ENCODE measurements at regions not wholly inside any gene's neighbourhood (a gene's known extent, or its start where the extent isn't known, plus 50 kb on each side); places are given as distances from the start of the nearest gene placed in this dataset.
"Not testable (repeated sequence)": the region's sequence is repeated elsewhere in the genome, so short reads cannot be mapped to it uniquely, and the experiment has no call there.

DNA sequence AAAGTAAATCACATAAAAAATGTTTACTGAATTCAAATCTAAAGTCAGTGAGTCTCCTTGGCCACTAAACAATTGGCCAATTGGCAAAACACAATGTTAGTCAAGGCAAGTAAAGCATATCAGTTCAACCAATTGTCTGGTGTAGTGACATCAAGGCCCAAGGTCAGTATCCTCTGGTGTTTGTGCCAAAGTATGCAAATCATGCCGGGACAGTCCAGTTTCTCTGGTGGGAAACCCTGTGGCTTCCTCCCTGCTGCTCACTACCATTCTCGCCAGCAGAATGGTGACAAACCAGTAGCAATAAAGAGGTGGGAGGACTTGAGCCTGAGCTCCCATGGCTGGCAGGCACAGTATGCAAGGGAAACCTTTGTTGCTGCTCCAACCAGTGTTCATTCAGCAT, 314.9 kb upstream of the FGF13 start:
- no peak for DNase-seq (ENCODE audit: low read depth)

- no peak for DNase-seq (ENCODE audit: low read depth)
These were observed 314.3 kb upstream of the FGF13 start for GRCh38 chrX:139025816-139026215.

- DNase-seq (ENCODE audit: low read depth): no peak
These were observed 312.0 kb upstream of the FGF13 start for GRCh38 chrX:139023531-139023930.

- DNase-seq (ENCODE audit: low read depth): no peak
These were observed 309.3 kb upstream of the FGF13 start for GRCh38 chrX:139020801-139021200.

DNA sequence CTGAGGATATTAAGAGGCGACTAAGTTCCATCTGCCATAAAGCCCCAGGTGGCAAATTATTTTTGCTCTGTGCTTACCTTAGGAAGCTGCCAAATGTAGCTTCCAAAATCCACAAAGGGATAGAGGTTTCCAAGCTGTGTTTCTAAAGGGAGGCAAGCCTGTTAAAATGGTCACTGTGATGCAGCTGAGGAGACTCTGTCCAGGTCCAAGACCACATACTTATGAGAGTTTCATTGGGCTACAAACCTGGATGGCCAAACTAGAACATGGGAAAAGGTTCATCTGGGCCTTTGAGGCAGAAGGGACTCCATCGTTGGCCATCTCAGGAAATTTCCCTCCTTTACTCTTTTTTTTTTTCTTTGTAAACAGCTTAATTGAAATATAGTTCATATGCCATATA, 306.9 kb upstream of the FGF13 start:
- DNase-seq (ENCODE audit: low read depth): no peak

GRCh38 chrX:139015627-139016026, 304.1 kb upstream of the FGF13 start:
- DNase-seq (ENCODE audit: low read depth): no peak

GRCh38 chrX:139008185-139008584, 296.7 kb upstream of the FGF13 start:
- no peak for DNase-seq (ENCODE audit: low read depth)

GRCh38 chrX:139003856-139004527, 292.5 kb upstream of the FGF13 start:
- DNase-seq (ENCODE audit: low read depth): not testable (repeated sequence)

DNA sequence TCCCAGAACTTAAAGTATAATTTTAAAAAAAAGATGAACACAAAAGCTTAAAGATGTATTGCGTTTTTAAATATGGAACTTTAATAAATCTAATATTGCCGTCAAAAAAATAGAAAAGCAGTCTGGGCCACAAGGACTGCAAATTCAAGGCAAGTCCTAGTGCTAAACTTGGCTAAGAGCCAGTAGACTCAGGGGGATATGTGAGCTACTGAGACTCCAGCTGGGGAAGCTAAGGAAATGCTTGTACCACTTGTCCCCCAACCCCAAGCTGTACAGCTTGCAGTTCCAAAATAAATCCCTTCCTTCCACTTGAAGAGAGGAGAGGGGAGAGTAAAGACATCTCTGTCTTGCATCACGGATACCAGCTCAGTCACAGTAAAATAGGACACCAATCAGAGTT, 290.8 kb upstream of the FGF13 start:
- no peak for DNase-seq (ENCODE audit: low read depth)

GRCh38 chrX:138996268-138996667, 284.8 kb upstream of the FGF13 start:
- DNase-seq (ENCODE audit: low read depth): no peak

GRCh38 chrX:138995458-138995857, 283.9 kb upstream of the FGF13 start:
- no peak for DNase-seq (ENCODE audit: low read depth)

DNA sequence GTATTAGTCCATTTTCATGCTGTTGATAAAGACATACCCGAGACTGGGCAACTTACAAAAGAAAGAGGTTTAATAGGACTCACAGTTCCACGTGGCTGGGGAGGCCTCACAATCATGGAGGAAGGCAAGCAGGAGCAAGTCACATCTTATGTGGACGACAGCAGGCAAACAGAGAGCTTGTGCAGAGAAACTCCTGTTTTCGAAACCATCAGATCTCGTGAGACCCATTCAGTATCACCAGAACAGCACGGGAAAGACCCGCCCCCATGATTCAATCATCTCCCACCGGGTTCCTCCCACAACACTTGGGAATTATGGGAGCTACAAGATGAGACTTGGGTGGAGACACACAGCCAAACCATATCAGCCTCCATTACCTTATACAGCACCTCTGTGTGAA, 278.9 kb upstream of the FGF13 start:
- not testable (repeated sequence) for DNase-seq (ENCODE audit: low read depth)

DNA sequence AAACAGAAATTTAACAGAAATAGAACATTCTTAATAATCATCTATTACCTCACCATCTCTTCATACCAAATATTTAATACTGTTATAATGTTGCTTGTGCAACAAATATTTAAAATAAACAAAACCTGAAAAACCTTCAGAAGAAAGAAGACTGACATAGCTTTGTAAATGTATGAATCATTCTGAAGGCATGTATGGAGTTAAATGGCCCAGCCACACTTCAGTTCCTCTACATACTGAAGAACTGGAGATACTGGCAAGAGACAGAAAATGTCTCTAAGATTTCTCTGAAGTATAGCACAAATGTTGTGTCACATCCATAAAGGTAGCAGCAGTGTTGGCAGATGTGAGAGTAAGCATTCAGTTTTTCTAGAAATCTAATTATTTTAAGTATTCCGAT, 275.3 kb upstream of the FGF13 start:
- no peak for DNase-seq (ENCODE audit: low read depth)

GRCh38 chrX:138986235-138986634, 274.7 kb upstream of the FGF13 start:
- no peak for DNase-seq (ENCODE audit: low read depth)

DNA sequence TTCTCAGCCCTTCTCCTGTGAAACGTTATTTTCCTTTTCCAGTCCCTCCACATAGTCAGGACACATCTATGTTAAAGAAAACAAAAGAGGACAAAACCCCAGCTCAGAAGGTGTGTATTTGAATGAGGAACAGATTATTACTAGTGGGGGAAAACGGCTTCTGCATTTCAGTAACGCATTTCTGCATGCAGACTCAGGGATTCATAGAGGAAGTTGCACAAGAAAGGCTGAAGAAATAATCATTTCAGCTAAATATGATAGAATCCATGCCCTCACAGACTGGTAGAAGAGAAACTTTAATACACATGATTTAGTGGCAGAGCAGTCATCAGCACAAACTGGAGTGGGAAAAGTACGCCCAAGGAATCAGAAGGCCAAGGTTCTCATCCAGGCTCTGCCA, 270.8 kb upstream of the FGF13 start:
- no peak for DNase-seq (ENCODE audit: low read depth)

DNA sequence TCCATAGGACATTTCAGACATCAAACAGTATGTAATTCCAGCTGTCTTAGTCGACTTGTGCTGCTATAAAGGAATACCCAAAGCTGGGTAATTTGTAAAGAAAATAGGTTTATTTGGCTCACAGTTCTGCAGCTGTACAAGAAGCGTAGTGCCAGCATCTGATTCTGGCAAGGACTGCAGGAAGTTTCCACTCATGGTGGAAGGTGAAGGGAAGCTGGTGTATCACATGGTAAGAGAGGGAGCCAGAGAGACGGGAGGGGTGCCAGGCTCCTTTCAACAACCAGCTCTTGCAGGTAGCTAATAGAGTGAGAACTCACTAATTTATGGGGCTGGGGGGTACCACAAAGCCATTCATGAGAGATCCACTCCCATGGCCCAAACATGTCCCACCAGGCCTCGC, 253.0 kb upstream of the FGF13 start:
- DNase-seq (ENCODE audit: low read depth): no peak

DNA sequence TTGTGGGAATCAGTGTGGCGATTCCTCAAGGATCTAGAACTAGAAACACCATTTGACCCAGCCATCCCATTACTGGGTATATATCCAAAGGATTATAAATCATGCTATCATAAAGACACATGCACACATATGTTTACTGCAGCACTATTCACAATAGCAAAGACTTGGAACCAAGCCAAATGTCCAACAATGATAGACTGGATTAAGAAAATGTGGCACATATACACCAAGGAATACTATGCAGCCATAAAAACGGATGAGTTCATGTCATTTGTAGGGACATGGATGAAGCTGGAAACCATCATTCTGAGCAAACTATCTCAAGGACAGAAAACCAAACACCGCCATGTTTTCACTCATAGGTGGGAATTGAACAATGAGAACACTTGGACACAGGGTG, 250.9 kb upstream of the FGF13 start:
- DNase-seq (ENCODE audit: low read depth): not testable (repeated sequence)

GRCh38 chrX:138954976-138955375, 243.5 kb upstream of the FGF13 start:
- no peak for DNase-seq (ENCODE audit: low read depth)

DNA sequence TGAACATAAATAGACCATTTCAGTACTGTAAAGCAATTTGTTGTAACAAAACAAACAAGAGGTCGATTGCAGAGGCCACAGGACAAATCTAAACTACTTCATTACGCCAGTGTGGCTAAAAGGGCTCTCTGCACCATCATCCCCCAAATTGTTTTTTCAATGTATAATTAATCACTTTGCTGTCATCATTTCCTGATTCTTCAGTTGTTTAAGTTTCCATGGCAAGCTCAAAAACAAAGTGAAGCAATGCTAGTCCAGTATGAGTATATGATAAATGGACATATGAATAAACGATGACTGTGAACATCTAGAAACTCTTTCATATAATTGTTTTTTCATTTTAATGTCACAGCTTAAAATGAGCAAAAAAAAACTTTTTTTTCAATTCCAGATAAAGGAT, 235.4 kb upstream of the FGF13 start:
- DNase-seq (ENCODE audit: low read depth): no peak

DNA sequence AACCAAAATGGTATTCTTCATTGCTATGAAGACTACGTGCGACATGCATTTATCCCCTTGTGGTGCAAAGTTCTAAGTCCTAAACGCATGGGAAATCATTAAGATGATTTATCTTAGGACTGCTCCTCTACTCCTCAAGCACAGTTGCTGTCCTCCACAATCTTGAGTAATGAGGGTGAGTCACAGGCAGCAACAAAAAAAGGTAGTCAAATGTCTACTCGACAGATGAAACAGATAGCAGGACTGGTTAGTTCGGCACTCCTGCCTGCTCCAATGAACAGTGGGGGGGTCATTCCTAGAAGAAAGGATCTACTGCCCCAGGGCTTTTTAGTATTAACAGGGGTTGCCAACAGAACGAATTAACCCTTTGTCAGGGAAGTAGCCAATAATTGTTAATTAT, 233.7 kb upstream of the FGF13 start:
- DNase-seq (ENCODE audit: low read depth): peak; percentile 8

- no peak for DNase-seq (ENCODE audit: low read depth)
These were observed 227.5 kb upstream of the FGF13 start for GRCh38 chrX:138939038-138939437.

- no peak for DNase-seq (ENCODE audit: low read depth)
These were observed 226.5 kb upstream of the FGF13 start for GRCh38 chrX:138938003-138938402.

- DNase-seq (ENCODE audit: low read depth): no peak
These were observed 219.7 kb upstream of the FGF13 start for GRCh38 chrX:138931212-138931611.

GRCh38 chrX:138930583-138930945, 219.0 kb upstream of the FGF13 start:
- no peak for DNase-seq (ENCODE audit: low read depth)

Data from non-pigmented ciliary epithelial cell (primary cell).